PC-9 (cell line): ENCODE measurements at regions not wholly inside any gene's neighbourhood (a gene's known extent, or its start where the extent isn't known, plus 50 kb on each side); places are given as distances from the start of the nearest gene placed in this dataset.

Source experiments
- EZH2 ChIP-seq: fragments of 200-600 bp; sonication (generic); IDR thresholded peaks from 2 replicates; pipeline ENCODE4 v1.8.0; 2017; ENCODE audit warnings: antibody characterized with exemption, low read depth
- TF ChIP-seq, protein P1 (sequence below): fragments of 200-600 bp; sonication (generic); conservative IDR thresholded peaks from 2 replicates; pipeline ENCODE4 v1.6.1; 2017; ENCODE audit warnings: mixed run types, antibody characterized with exemption, mild to moderate bottlenecking, moderate library complexity

DNA sequence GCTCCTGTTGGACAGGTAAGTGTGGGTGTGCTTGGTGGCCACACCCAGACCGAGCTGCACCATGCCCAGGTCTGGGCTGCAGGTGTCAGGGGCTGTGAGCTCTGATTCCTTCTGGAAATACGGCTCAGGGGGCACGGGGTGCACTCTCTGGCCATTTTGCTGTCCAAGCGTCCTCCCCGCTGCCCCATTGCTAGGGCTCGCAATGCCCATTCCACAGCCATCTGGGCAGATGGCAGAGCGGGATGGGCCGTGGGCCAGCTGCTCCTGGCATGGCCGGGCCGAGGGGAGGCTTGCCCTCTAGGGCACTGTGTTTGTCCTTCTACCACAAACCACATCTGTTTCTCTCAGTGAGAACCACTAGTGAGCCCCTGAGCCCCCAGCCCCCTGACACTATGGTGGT, 67.9 kb upstream of the RXRA start:
- TF ChIP-seq EZH2, result no peak
- TF ChIP-seq, protein P1, sequence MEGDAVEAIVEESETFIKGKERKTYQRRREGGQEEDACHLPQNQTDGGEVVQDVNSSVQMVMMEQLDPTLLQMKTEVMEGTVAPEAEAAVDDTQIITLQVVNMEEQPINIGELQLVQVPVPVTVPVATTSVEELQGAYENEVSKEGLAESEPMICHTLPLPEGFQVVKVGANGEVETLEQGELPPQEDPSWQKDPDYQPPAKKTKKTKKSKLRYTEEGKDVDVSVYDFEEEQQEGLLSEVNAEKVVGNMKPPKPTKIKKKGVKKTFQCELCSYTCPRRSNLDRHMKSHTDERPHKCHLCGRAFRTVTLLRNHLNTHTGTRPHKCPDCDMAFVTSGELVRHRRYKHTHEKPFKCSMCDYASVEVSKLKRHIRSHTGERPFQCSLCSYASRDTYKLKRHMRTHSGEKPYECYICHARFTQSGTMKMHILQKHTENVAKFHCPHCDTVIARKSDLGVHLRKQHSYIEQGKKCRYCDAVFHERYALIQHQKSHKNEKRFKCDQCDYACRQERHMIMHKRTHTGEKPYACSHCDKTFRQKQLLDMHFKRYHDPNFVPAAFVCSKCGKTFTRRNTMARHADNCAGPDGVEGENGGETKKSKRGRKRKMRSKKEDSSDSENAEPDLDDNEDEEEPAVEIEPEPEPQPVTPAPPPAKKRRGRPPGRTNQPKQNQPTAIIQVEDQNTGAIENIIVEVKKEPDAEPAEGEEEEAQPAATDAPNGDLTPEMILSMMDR, result no peak
